NCI-H69 (cell line): ENCODE measurements at regions not wholly inside any gene's neighbourhood (a gene's known extent, or its start where the extent isn't known, plus 50 kb on each side); places are given as distances from the start of the nearest gene placed in this dataset.
A peak's percentile ranks its signal among the peaks of the same experiment; 100 is the strongest.

Experiments
- DNase-seq: peaks from one replicate; lab custom pipeline; 2025; lab: John Stamatoyannopoulos, UW

GRCh38 chr3:76624164-76624563 is 415.7 kb upstream of the ROBO2 start:
- DNase-seq = no peak

- DNase-seq = no peak
These were observed 412.7 kb upstream of the ROBO2 start for GRCh38 chr3:76627236-76627635.

- DNase-seq = no peak
These were observed 408.6 kb upstream of the ROBO2 start for GRCh38 chr3:76631251-76631650.

GRCh38 chr3:76638006-76638405 is 401.9 kb upstream of the ROBO2 start:
- no peak for DNase-seq

- DNase-seq = peak; percentile 70
These were observed 396.1 kb upstream of the ROBO2 start for GRCh38 chr3:76643623-76644304.

GRCh38 chr3:76644305-76644675 is 395.6 kb upstream of the ROBO2 start:
- no peak for DNase-seq

GRCh38 chr3:76645724-76646123 is 394.2 kb upstream of the ROBO2 start:
- no peak for DNase-seq

- peak; percentile 36 for DNase-seq
These were observed 392.9 kb upstream of the ROBO2 start for GRCh38 chr3:76646921-76647562.

- DNase-seq = peak; percentile 26
These were observed 388.1 kb upstream of the ROBO2 start for GRCh38 chr3:76651784-76652183.

- no peak for DNase-seq
These were observed 387.4 kb upstream of the ROBO2 start for GRCh38 chr3:76652524-76652923.

- DNase-seq = peak; percentile 64
These were observed 386.2 kb upstream of the ROBO2 start for GRCh38 chr3:76653640-76654251.

- DNase-seq = peak; percentile 2
These were observed 383.3 kb upstream of the ROBO2 start for GRCh38 chr3:76656531-76657070.

- no peak for DNase-seq
These were observed 382.0 kb upstream of the ROBO2 start for GRCh38 chr3:76657909-76658308.

GRCh38 chr3:76661527-76662250 is 378.2 kb upstream of the ROBO2 start:
- DNase-seq = no peak

GRCh38 chr3:76664816-76665215 is 375.1 kb upstream of the ROBO2 start:
- DNase-seq = no peak

- no peak for DNase-seq
These were observed 371.2 kb upstream of the ROBO2 start for GRCh38 chr3:76668653-76669052.

GRCh38 chr3:76669322-76669721 is 370.6 kb upstream of the ROBO2 start:
- DNase-seq = no peak

GRCh38 chr3:76673171-76673570 is 366.7 kb upstream of the ROBO2 start:
- no peak for DNase-seq

- peak; percentile 55 for DNase-seq
These were observed 360.4 kb upstream of the ROBO2 start for GRCh38 chr3:76679541-76679940.

- DNase-seq = no peak
These were observed 356.6 kb upstream of the ROBO2 start for GRCh38 chr3:76683256-76683655.

- no peak for DNase-seq
These were observed 355.0 kb upstream of the ROBO2 start for GRCh38 chr3:76684946-76685345.

- no peak for DNase-seq
These were observed 354.0 kb upstream of the ROBO2 start for GRCh38 chr3:76685858-76686257.

GRCh38 chr3:76687019-76687418 is 352.9 kb upstream of the ROBO2 start:
- DNase-seq = no peak
